GM23248 (cell line): ENCODE measurements at regions not wholly inside any gene's neighbourhood (a gene's known extent, or its start where the extent isn't known, plus 50 kb on each side); places are given as distances from the start of the nearest gene placed in this dataset.

Experiments used
- EZH2 ChIP-seq: fragments of 200-600 bp; sonication (generic); IDR thresholded peaks from 2 replicates; pipeline ENCODE4 v1.6.1; 2018; ENCODE audit warnings: antibody characterized with exemption, mild to moderate bottlenecking; ENCODE audit not compliant: insufficient read depth, poor library complexity, severe bottlenecking
- EZH2phosphoT487 ChIP-seq: fragments of 200-600 bp; sonication (generic); IDR thresholded peaks from 2 replicates; pipeline ENCODE4 v1.6.1; 2018; ENCODE audit warnings: antibody characterized with exemption, moderate library complexity, mild to moderate bottlenecking, low read depth; ENCODE audit not compliant: insufficient read depth

DNA sequence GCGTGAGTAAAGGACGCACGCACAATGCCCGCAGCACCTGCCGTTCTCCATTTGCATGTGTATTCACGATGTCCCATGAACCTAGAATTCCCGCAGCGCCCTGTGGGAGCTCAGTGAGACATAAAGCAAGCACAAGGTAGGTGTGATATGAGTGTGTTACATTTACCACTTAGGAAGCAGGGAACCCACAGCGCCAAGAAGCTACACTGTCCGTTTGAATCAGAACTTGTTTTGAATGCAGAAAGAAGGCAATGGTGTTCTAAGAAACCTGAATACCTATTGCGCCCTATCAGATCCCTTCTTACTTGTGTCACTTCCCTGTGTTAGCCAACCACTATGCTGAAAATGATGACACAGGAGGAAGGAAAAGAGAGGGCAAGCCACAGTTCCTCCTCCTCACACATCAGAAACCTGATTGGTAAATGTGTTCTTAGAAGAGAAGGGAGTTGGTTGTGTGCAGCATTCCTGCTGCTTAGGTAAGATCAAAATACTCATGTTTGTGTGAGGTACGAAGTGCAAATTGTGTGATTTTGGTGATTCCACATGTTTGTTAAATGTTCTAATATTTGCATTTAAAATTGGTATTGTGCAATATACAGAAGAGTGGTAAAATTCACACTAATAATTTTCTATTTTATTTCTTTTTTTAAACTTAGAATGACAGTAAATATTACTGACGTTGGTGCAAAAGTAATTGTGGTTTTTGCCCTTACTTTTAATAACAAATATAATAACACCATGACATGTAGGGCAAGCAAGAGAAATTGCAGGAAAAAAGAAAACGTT lies 185.4 kb downstream of the SEC23IP start:
- TF ChIP-seq EZH2 (no peak), EZH2phosphoT487 (no peak)
